Spleen (tissue), 11 donors: ENCODE measurements at regions not wholly inside any gene's neighbourhood (a gene's known extent, or its start where the extent isn't known, plus 50 kb on each side); places are given as distances from the start of the nearest gene placed in this dataset.

Source experiments
- DNase-seq: peaks from one replicate; pipeline ENCODE4 v3.0.0-alpha.2; 2020
- H3K27ac ChIP-seq, 8 donors: fragments of 200-600 bp; sonication (generic) in 7 of 8; 1 replicate in 4 of 8; 2 replicates in 4 of 8; pipeline versions ENCODE4 v1.5.0 to v1.8.0; 2016 to 2021; ENCODE audit warnings: inconsistent platforms in 4 of 8, mild to moderate bottlenecking in 4 of 8, moderate library complexity in 1 of 8
- H3K27me3 ChIP-seq, 7 donors: fragments of 200-600 bp; sonication (generic) in 6 of 7; replicated peaks in 1 of 7; 1 replicate in 4 of 7; 2 replicates in 3 of 7; pipeline versions ENCODE4 v1.5.0 to v1.8.0; 2016 to 2021; ENCODE audit warnings: inconsistent platforms in 3 of 7, mild to moderate bottlenecking in 1 of 7
- H3K36me3 ChIP-seq, 6 donors: fragments of 200-600 bp; sonication (generic) in 5 of 6; 1 replicate in 4 of 6; 2 replicates in 2 of 6; pipeline versions ENCODE4 v1.5.0 to v1.8.0; 2016 to 2021; ENCODE audit warnings: inconsistent platforms in 2 of 6
- H3K4me1 ChIP-seq, 6 donors: fragments of 200-600 bp; sonication (generic) in 5 of 6; 1 replicate in 3 of 6; 2 replicates in 3 of 6; pipeline versions ENCODE4 v1.5.0 to v1.8.0; 2016 to 2021; ENCODE audit warnings: inconsistent platforms in 3 of 6
- H3K4me3 ChIP-seq, 8 donors: fragments of 200-600 bp; sonication (generic) in 7 of 8; 1 replicate in 4 of 8; 2 replicates in 4 of 8; pipeline versions ENCODE4 v1.5.0 to v1.8.0; 2016 to 2021; ENCODE audit warnings: inconsistent platforms in 4 of 8, mild to moderate bottlenecking in 4 of 8, moderate library complexity in 2 of 8
- H3K9me3 ChIP-seq, 8 donors: fragments of 200-600 bp; sonication (generic) in 7 of 8; 1 replicate in 4 of 8; 2 replicates in 4 of 8; pipeline versions ENCODE4 v1.5.0 to v1.8.0; 2016 to 2021; ENCODE audit warnings: inconsistent platforms in 4 of 8
- CTCF ChIP-seq, 11 experiments: fragments of 200-600 bp in 7 of 11; fragments of 450-650 bp in 4 of 11; sonication (generic) in 4 of 11; IDR thresholded peaks in 8 of 11; conservative IDR thresholded peaks in 3 of 11; 1 replicate in 7 of 11; 2 replicates in 4 of 11; pipeline versions ENCODE4 v1.4.0 to v1.8.0; 2016 to 2021; ENCODE audit warnings: antibody characterized with exemption in 11 of 11, inconsistent platforms in 4 of 11, mild to moderate bottlenecking in 1 of 11
- POLR2A ChIP-seq, 3 donors: fragments of 450-650 bp; IDR thresholded peaks; one replicate each; pipeline ENCODE4 v1.5.1; 2017; ENCODE audit warnings: antibody characterized with exemption in 3 of 3, mild to moderate bottlenecking in 1 of 3
- POLR2AphosphoS5 ChIP-seq, 3 donors: sonication (generic); formaldehyde crosslinking; IDR thresholded peaks; one replicate each; pipeline ENCODE4 v1.5.1; 2017; ENCODE audit warnings: antibody characterized with exemption in 3 of 3
- WGBS, 5 donors: extraction: QIAGEN DNeasy Blood & Tissue Kit in 3 of 5; methylation state at CpG; one replicate each; pipeline versions ENCODE4 v1.1.5 to v1.1.7; 2013 to 2018; 5-methylcytosine and 5-hydroxymethylcytosine counted together
- intact Hi-C: fragments of 100-400 bp; cut with DNase I; formaldehyde crosslinking; loops from one replicate; pipeline ENCODE4 v1.15.0; 2023; ENCODE audit warnings: low total_unique reads
- donor health status: healthy with polysubstance abuse.
- donor health status: DM: no; HTN: no; CAD: no; lungs with moderate emphysema.
- donor health status: DM: no; HTN: no; CAD: no.
- donor health status: Bipolar disorder and iron deficiency.
- donor health status: healthy.
- donor health status: DM: no; HTN: no; CAD: no.
- donor health status: DM: yes; HTN: yes; CAD: no.

DNA sequence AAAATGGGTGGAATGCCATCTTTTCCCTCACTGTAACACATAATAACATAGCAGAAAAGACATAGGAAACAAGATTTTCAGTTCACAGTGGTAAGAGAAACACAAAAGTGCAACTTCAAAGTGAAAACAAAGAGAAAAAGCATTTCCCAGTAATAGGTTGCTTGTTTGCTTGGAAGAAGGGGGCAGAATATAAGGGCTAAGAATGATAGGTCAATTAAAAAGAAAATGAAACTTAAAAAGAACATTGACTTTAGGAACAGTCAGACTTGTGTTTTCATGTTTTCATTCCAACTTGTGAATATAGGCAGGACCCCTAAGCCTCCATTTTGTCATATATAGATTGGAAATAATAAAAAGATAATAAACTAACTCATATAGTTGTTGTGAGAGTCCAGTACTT is 168.2 kb upstream of the PPP3CA start:
- intact Hi-C loops, result no loop called here
- no peaks in the 10 kb centered on the region for H3K9me3 ChIP-seq
- TF ChIP-seq CTCF (IDR thresholded peaks at IDR 0.05 in 8 of 11, conservative IDR thresholded peaks at IDR 0.05 in 3 of 11) (no peak), POLR2AphosphoS5 (IDR thresholded peaks at IDR 0.05) (no peak), POLR2A (IDR thresholded peaks at IDR 0.05) (no peak)
- H3K4me3 ChIP-seq, result no peak overlapping the region
- H3K36me3 ChIP-seq, result no peaks in the 10 kb centered on the region
- no peak overlapping the region for H3K27ac ChIP-seq
- H3K27me3 ChIP-seq, result no peaks in the 10 kb centered on the region
- H3K4me1 ChIP-seq, result no peaks in the 10 kb centered on the region
- DNase-seq, result no peak

- TF ChIP-seq POLR2A (IDR thresholded peaks at IDR 0.05) (no peak), POLR2AphosphoS5 (IDR thresholded peaks at IDR 0.05) (no peak), CTCF (IDR thresholded peaks at IDR 0.05 in 8 of 11, conservative IDR thresholded peaks at IDR 0.05 in 3 of 11) (no peak)
- H3K4me1 ChIP-seq, result no peaks in the 10 kb centered on the region
- no peak overlapping the region for H3K27ac ChIP-seq
- no peak overlapping the region for H3K4me3 ChIP-seq
- H3K9me3 ChIP-seq, result no peaks in the 10 kb centered on the region
- no peak for DNase-seq
- WGBS, 5 donors, result 72 to 91% (median 83%) methylated on average over 2 of the region's 2 CpGs
- no peaks in the 10 kb centered on the region for H3K36me3 ChIP-seq
- intact Hi-C loops, result no loop called here
- no peaks in the 10 kb centered on the region for H3K27me3 ChIP-seq
Observed at GRCh38 chr4:101515099-101515498, 167.8 kb upstream of the PPP3CA start.

DNA sequence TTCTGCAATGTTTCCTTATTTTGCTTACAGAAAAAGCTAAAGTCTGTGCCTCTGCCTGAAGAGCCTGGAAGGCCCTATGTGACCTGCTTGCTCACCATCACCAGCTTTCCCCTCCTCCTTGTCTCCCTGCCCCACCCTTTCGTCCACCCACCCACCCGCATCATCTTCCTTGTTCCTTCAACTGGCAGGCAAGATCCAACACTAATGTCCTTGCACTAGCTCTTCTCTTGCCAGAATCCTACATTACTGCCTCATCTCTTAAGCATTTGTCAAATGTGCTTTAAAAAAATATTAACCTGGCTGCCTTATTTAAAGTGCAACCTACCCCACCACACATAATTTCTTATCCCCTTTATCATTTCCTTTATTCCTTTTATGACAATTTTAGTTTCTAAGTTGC is 165.1 kb upstream of the PPP3CA start:
- no peak overlapping the region for H3K27ac ChIP-seq
- TF ChIP-seq CTCF (IDR thresholded peaks at IDR 0.05 in 8 of 11, conservative IDR thresholded peaks at IDR 0.05 in 3 of 11) (no peak), POLR2A (IDR thresholded peaks at IDR 0.05) (no peak)
- no peaks in the 10 kb centered on the region for H3K4me1 ChIP-seq
- no peaks in the 10 kb centered on the region for H3K9me3 ChIP-seq
- no peaks in the 10 kb centered on the region for H3K36me3 ChIP-seq
- H3K4me3 ChIP-seq, result no peak overlapping the region
- WGBS, 5 donors, result 92 to 95% (median 94%) methylated on average over 2 of the region's 2 CpGs
- intact Hi-C loops, result no loop called here
- DNase-seq, result no peak
- no peaks in the 10 kb centered on the region for H3K27me3 ChIP-seq

DNA sequence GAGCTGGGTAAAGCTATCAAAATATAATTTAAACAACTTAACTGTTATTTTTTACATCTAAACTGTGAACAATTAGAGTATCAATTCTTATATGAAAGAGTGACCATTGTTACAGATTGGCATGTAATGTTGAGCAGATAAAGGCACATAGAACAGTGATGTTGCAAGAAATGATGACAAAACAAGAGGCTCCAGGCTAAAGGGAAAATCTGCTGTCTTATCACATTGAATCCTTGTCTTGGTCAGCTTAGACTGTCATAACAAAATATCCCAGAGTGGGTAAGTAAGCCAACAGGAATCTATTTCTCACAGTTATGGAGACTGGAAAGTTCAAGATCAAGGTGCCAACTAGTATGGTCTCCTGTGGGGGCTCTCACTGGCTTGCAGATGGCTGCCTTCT is 154.1 kb upstream of the PPP3CA start:
- Histone ChIP-seq H3K4me1 (no peaks in the 10 kb centered on the region), H3K9me3 (no peaks in the 10 kb centered on the region), H3K4me3 (no peak overlapping the region), H3K27me3 (no peaks in the 10 kb centered on the region), H3K36me3 (no peaks in the 10 kb centered on the region), H3K27ac (no peak overlapping the region)
- TF ChIP-seq POLR2AphosphoS5 (IDR thresholded peaks at IDR 0.05), result no peak
- no peak for TF ChIP-seq POLR2A (IDR thresholded peaks at IDR 0.05)
- no peak for TF ChIP-seq CTCF (IDR thresholded peaks at IDR 0.05 in 8 of 11, conservative IDR thresholded peaks at IDR 0.05 in 3 of 11)
- DNase-seq, result no peak
- intact Hi-C loops, result no loop called here
